Keratinocyte (primary cell): ENCODE measurements at regions not wholly inside any gene's neighbourhood (a gene's known extent, or its start where the extent isn't known, plus 50 kb on each side); places are given as distances from the start of the nearest gene placed in this dataset.
"Not testable (repeated sequence)": the region's sequence is repeated elsewhere in the genome, so short reads cannot be mapped to it uniquely, and the experiment has no call there.

Experiments
- DNase-seq: peaks from one replicate; pipeline ENCODE4 v3.0.0-alpha.2; 2011; ENCODE audit warnings: low read depth, missing footprints, low spot score
- FAIRE-seq: peaks from 2 replicates; lab custom pipeline; 2011; peaks lifted over from hg19 to GRCh38; lab: Jason Lieb, UNC
- H2AFZ ChIP-seq: 2 replicates; pipeline ENCODE4 v1.6.0; 2012; ENCODE audit warnings: low read length, control low read depth, inconsistent platforms; ENCODE audit not compliant: control insufficient read depth
- H3K27ac ChIP-seq: 2 replicates; pipeline ENCODE4 v1.5.1; 2011; ENCODE audit warnings: low read length; ENCODE audit not compliant: control insufficient read depth, insufficient read depth
- H3K27me3 ChIP-seq: 3 replicates; pipeline ENCODE4 v1.6.0; 2011; ENCODE audit warnings: low read length; ENCODE audit not compliant: control insufficient read depth, insufficient read depth; ENCODE audit errors: extremely low read depth
- H3K36me3 ChIP-seq, 2 experiments: 2 replicates in 1 of 2; 3 replicates in 1 of 2; pipeline ENCODE4 v1.5.1; 2011; ENCODE audit warnings: low read length in 2 of 2, mild to moderate bottlenecking in 1 of 2; ENCODE audit not compliant: control insufficient read depth in 2 of 2, insufficient read depth in 2 of 2; ENCODE audit errors: extremely low read depth in 1 of 2
- H3K4me1 ChIP-seq: 3 replicates; pipeline ENCODE4 v1.5.1; 2011; ENCODE audit warnings: low read length; ENCODE audit not compliant: control insufficient read depth, insufficient read depth; ENCODE audit errors: extremely low read depth
- H3K4me2 ChIP-seq: 3 replicates; pipeline ENCODE4 v1.6.0; 2011; ENCODE audit warnings: low read depth, low read length; ENCODE audit not compliant: control insufficient read depth, insufficient read depth; ENCODE audit errors: extremely low read depth
- H3K4me3 ChIP-seq, 3 experiments: fragments of 200-600 bp in 1 of 3; sonication (generic) in 1 of 3; 2 replicates in 2 of 3; 3 replicates in 1 of 3; pipeline ENCODE4 v1.5.1; 2011 to 2016; ENCODE audit warnings: low read length in 3 of 3, mild to moderate bottlenecking in 3 of 3, control low read depth in 2 of 3, inconsistent platforms in 1 of 3, low read depth in 1 of 3, mixed read lengths in 1 of 3, mixed run types in 1 of 3, moderate library complexity in 1 of 3; ENCODE audit not compliant: control insufficient read depth in 2 of 3, insufficient read depth in 2 of 3; ENCODE audit errors: extremely low read depth in 1 of 3
- H3K79me2 ChIP-seq: 2 replicates; pipeline ENCODE4 v1.6.0; 2012; ENCODE audit warnings: low read length; ENCODE audit not compliant: control insufficient read depth, insufficient read depth
- H3K9ac ChIP-seq: 3 replicates; pipeline ENCODE4 v1.6.0; 2011; ENCODE audit warnings: low read length; ENCODE audit not compliant: control insufficient read depth, insufficient read depth; ENCODE audit errors: extremely low read depth
- H3K9me1 ChIP-seq: 3 replicates; pipeline ENCODE4 v1.6.0; 2011; ENCODE audit warnings: low read length; ENCODE audit not compliant: control insufficient read depth, insufficient read depth; ENCODE audit errors: extremely low read depth
- H3K9me3 ChIP-seq: 2 replicates; pipeline ENCODE4 v1.5.1; 2012; ENCODE audit warnings: low read depth, low read length; ENCODE audit not compliant: control insufficient read depth
- H4K20me1 ChIP-seq: 3 replicates; pipeline ENCODE4 v1.6.0; 2011; ENCODE audit warnings: low read length; ENCODE audit not compliant: control insufficient read depth, insufficient read depth; ENCODE audit errors: extremely low read depth
- EZH2 ChIP-seq: IDR thresholded peaks from one replicate; pipeline ENCODE4 v1.6.1; 2012; ENCODE audit warnings: inconsistent platforms, mild to moderate bottlenecking, low read length, moderate library complexity
- dilution Hi-C: fragments of 300-500 bp; cut with MboI; formaldehyde crosslinking; loops from one replicate; pipeline ENCODE4 v1.7.0; 2020; ENCODE audit warnings: low sequenced_read_pairs; ENCODE audit not compliant: extremely low pct_ligation_motif_present
- TF ChIP-seq, protein P1 (sequence below), 3 experiments: IDR thresholded peaks in 1 of 3; conservative IDR thresholded peaks in 1 of 3; optimal IDR thresholded peaks in 1 of 3; 2 replicates in 2 of 3; 3 replicates in 1 of 3; pipeline versions ENCODE3 to v1.5.1; 2011; ENCODE audit warnings: low read length in 3 of 3, mild to moderate bottlenecking in 3 of 3, moderate library complexity in 2 of 3, control low read depth in 1 of 3, inconsistent platforms in 1 of 3; ENCODE audit not compliant: insufficient read depth in 2 of 3; ENCODE audit errors: extremely low read depth in 1 of 3

- no peaks in the 10 kb centered on the region for H3K4me1 ChIP-seq
- no peak overlapping the region for H3K4me3 ChIP-seq
- H3K9ac ChIP-seq = no peak overlapping the region
- H3K27ac ChIP-seq = no peak overlapping the region
- DNase-seq (no peak), FAIRE-seq (no peak)
- no peaks in the 10 kb centered on the region for H4K20me1 ChIP-seq
- H3K27me3 ChIP-seq = no peaks in the 10 kb centered on the region
- no peaks in the 10 kb centered on the region for H3K9me1 ChIP-seq
- H3K4me2 ChIP-seq = no peak overlapping the region
- TF ChIP-seq EZH2 = no peak
- TF ChIP-seq, protein P1, sequence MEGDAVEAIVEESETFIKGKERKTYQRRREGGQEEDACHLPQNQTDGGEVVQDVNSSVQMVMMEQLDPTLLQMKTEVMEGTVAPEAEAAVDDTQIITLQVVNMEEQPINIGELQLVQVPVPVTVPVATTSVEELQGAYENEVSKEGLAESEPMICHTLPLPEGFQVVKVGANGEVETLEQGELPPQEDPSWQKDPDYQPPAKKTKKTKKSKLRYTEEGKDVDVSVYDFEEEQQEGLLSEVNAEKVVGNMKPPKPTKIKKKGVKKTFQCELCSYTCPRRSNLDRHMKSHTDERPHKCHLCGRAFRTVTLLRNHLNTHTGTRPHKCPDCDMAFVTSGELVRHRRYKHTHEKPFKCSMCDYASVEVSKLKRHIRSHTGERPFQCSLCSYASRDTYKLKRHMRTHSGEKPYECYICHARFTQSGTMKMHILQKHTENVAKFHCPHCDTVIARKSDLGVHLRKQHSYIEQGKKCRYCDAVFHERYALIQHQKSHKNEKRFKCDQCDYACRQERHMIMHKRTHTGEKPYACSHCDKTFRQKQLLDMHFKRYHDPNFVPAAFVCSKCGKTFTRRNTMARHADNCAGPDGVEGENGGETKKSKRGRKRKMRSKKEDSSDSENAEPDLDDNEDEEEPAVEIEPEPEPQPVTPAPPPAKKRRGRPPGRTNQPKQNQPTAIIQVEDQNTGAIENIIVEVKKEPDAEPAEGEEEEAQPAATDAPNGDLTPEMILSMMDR (optimal IDR thresholded peaks at IDR 0.05 in 1 of 3, IDR thresholded peaks at IDR 0.05 in 1 of 3, conservative IDR thresholded peaks at IDR 0.05 in 1 of 3; ENCODE audit: extremely low read depth in 1 of 3, insufficient read depth in 2 of 3, low read length in 3 of 3) = no peak
- H2AFZ ChIP-seq = no peak overlapping the region
- no peaks in the 10 kb centered on the region for H3K79me2 ChIP-seq
- dilution Hi-C loops = no loop called here
- H3K36me3 ChIP-seq = no peaks in the 10 kb centered on the region
- H3K9me3 ChIP-seq = no peaks in the 10 kb centered on the region
These were observed 67.2 kb upstream of the PHLPP1 start for GRCh38 chr18:62648045-62648678.

DNA sequence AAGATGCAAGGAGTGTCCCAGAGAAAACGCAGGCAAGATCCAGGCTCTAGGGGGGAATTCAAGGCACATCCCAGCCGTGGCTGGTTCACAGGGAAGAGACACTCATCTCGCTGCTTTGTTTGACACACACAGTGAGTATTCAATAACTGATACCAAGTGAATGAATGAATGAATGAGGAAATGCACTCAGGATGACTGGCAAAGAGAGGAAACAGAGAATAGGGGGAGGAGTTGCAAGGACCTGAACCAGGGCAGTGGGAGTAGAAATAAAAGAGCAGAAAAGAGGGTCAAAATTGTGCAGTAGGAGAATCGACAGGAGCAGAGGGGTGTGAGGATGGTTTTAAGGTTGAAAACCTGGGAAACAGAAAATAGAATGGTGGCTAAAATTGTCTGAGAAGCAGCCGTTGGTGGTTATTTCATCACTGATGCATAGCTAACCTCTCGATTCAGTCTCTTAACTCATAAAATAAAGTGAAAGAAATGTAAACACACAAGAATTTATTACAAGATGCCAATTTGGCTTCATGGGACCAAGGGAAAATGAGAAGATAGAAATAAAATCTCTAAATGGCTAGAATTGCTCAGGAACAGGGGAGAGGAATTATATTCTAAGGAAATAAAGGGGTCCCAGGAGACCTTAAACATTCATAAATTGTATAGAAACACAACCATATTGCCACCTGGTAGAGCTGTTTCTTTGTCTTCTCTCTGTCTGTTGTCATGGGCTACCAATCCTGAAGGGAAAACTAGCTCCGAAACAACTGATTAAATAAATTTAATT, 63.9 kb upstream of the PHLPP1 start:
- DNase-seq (no peak), FAIRE-seq (no peak)
- no peak overlapping the region for H3K27ac ChIP-seq
- H3K4me2 ChIP-seq = no peak overlapping the region
- H3K27me3 ChIP-seq = no peaks in the 10 kb centered on the region
- H3K36me3 ChIP-seq = no peaks in the 10 kb centered on the region
- H4K20me1 ChIP-seq = no peaks in the 10 kb centered on the region
- H3K9ac ChIP-seq = no peak overlapping the region
- H3K9me3 ChIP-seq = no peaks in the 10 kb centered on the region
- no peaks in the 10 kb centered on the region for H3K4me1 ChIP-seq
- H3K4me3 ChIP-seq = no peak overlapping the region
- no peaks in the 10 kb centered on the region for H3K79me2 ChIP-seq
- dilution Hi-C loops = no loop called here
- H2AFZ ChIP-seq = no peak overlapping the region
- TF ChIP-seq EZH2 = no peak
- TF ChIP-seq, protein P1 (optimal IDR thresholded peaks at IDR 0.05 in 1 of 3, IDR thresholded peaks at IDR 0.05 in 1 of 3, conservative IDR thresholded peaks at IDR 0.05 in 1 of 3; ENCODE audit: extremely low read depth in 1 of 3, insufficient read depth in 2 of 3, low read length in 3 of 3) = no peak
- no peaks in the 10 kb centered on the region for H3K9me1 ChIP-seq

GRCh38 chr18:62652057-62652629, 63.2 kb upstream of the PHLPP1 start:
- H3K36me3 ChIP-seq, H3K4me2 ChIP-seq, H3K4me3 ChIP-seq, FAIRE-seq, H2AFZ ChIP-seq, H3K4me1 ChIP-seq, dilution Hi-C loops, H3K9me1 ChIP-seq, H3K27me3 ChIP-seq, H4K20me1 ChIP-seq, H3K9me3 ChIP-seq, H3K79me2 ChIP-seq, DNase-seq, H3K9ac ChIP-seq, H3K27ac ChIP-seq: not testable (repeated sequence)
